ENCODE measurements at regions not wholly inside any gene's neighbourhood (a gene's known extent, or its start where the extent isn't known, plus 50 kb on each side); places are given as distances from the start of the nearest gene placed in this dataset.

DNA sequence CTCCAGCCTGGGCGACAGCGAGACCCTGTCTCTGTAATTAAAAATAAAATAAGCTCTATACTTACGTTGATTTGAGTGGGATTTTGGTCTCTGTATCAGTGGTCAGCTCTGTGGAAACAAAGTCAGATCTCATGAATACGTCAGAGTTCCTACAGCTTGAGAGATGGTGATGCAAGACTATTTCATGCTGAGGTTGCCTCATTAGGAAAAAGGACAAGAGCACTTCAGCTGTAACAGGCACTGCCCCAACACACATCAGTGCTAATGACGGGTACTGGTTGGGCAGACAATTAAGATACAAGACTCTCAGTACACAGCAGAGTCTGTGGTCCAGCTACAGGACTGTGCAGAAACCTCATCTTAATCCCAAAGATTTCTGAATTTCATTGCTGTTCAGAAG lies 246.4 kb upstream of the AMIGO2 start:
- TF ChIP-seq, protein P1, sequence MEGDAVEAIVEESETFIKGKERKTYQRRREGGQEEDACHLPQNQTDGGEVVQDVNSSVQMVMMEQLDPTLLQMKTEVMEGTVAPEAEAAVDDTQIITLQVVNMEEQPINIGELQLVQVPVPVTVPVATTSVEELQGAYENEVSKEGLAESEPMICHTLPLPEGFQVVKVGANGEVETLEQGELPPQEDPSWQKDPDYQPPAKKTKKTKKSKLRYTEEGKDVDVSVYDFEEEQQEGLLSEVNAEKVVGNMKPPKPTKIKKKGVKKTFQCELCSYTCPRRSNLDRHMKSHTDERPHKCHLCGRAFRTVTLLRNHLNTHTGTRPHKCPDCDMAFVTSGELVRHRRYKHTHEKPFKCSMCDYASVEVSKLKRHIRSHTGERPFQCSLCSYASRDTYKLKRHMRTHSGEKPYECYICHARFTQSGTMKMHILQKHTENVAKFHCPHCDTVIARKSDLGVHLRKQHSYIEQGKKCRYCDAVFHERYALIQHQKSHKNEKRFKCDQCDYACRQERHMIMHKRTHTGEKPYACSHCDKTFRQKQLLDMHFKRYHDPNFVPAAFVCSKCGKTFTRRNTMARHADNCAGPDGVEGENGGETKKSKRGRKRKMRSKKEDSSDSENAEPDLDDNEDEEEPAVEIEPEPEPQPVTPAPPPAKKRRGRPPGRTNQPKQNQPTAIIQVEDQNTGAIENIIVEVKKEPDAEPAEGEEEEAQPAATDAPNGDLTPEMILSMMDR (IDR thresholded peaks at IDR 0.05), result no peak
- TF ChIP-seq ZFX (IDR thresholded peaks at IDR 0.05; ENCODE audit: borderline replicate concordance), result no peak
